ENCODE measurements at regions not wholly inside any gene's neighbourhood (a gene's known extent, or its start where the extent isn't known, plus 50 kb on each side); places are given as distances from the start of the nearest gene placed in this dataset.

GRCh38 chr1:67514786-67515185, 84.6 kb upstream of the SERBP1 start:
- no peaks in the 10 kb centered on the region for H3K4me1 ChIP-seq (ENCODE audit: control insufficient read depth, insufficient read depth, low read length)
- H3K9me3 ChIP-seq (ENCODE audit: control insufficient read depth, insufficient read depth, low read depth, low read length): no peaks in the 10 kb centered on the region
- no peaks in the 10 kb centered on the region for H3K36me3 ChIP-seq (ENCODE audit: control insufficient read depth in 2 of 2, insufficient read depth in 1 of 2, low read length in 2 of 2)
- POLR2A ChIA-PET: no interaction called here
- no peak overlapping the region for H3K27ac ChIP-seq (ENCODE audit: extremely low read depth, low read depth, low read length)
- H3K4me3 ChIP-seq (ENCODE audit: low read depth, low read length): no peak overlapping the region
- CTCF ChIA-PET: interaction anchor here (1.6 kb wide), 1 partner anchor 14 kb away, joined by 8 read pairs; no protein-coding TSS in a partner anchor
- TF ChIP-seq CTCF (tag by site-specific recombination; IDR thresholded peaks at IDR 0.05) (no peak), ZNF629 (tag by site-specific recombination; IDR thresholded peaks at IDR 0.05) (no peak), KLF17 (tag by site-specific recombination; IDR thresholded peaks at IDR 0.05) (no peak), ZNF335 (tag by site-specific recombination; conservative IDR thresholded peaks at IDR 0.05) (no peak), ZNF140 (tag by site-specific recombination; IDR thresholded peaks at IDR 0.05) (no peak), ZNF239 (tag by site-specific recombination; IDR thresholded peaks at IDR 0.05) (no peak), ZSCAN30 (tag by site-specific recombination; IDR thresholded peaks at IDR 0.05) (no peak), ZNF26 (tag by site-specific recombination; IDR thresholded peaks at IDR 0.05) (no peak)

GRCh38 chr1:67515324-67516080, 85.3 kb upstream of the SERBP1 start:
- ChIA-PET POLR2A (interaction anchor here (0.6 kb wide), 1 partner anchor 15 kb away, joined by 3 read pairs; no protein-coding TSS in a partner anchor), CTCF (interaction anchor here (1.6 kb wide), 1 partner anchor 15 kb away, joined by 8 read pairs; no protein-coding TSS in a partner anchor)
- Histone ChIP-seq H3K27ac (ENCODE audit: extremely low read depth, low read depth, low read length) (no peak overlapping the region), H3K4me1 (ENCODE audit: control insufficient read depth, insufficient read depth, low read length) (no peaks in the 10 kb centered on the region), H3K9me3 (ENCODE audit: control insufficient read depth, insufficient read depth, low read depth, low read length) (no peaks in the 10 kb centered on the region), H3K36me3 (ENCODE audit: control insufficient read depth in 2 of 2, insufficient read depth in 1 of 2, low read length in 2 of 2) (no peaks in the 10 kb centered on the region), H3K4me3 (ENCODE audit: low read depth, low read length) (no peak overlapping the region)
- no peak for TF ChIP-seq ZNF311 (tag by site-specific recombination; IDR thresholded peaks at IDR 0.05; ENCODE audit: borderline replicate concordance)
- TF ChIP-seq ZNF658 (tag by site-specific recombination; IDR thresholded peaks at IDR 0.05): no peak
- TF ChIP-seq ZNF350 (tag by site-specific recombination; IDR thresholded peaks at IDR 0.05): no peak
- TF ChIP-seq ZBTB10 (tag by site-specific recombination; IDR thresholded peaks at IDR 0.05): no peak
- TF ChIP-seq ZNF596 (tag by site-specific recombination; IDR thresholded peaks at IDR 0.05): no peak
- no peak for TF ChIP-seq ZNF24 (tag by site-specific recombination; IDR thresholded peaks at IDR 0.05)
- no peak for TF ChIP-seq HOXA7 (CRISPR knock-in tag; IDR thresholded peaks at IDR 0.05; ENCODE audit: borderline replicate concordance)
- no peak for TF ChIP-seq AEBP2 (tag by site-specific recombination; IDR thresholded peaks at IDR 0.05; ENCODE audit: borderline replicate concordance)
- TF ChIP-seq ZFP41 (tag by site-specific recombination; IDR thresholded peaks at IDR 0.05; ENCODE audit: borderline replicate concordance): no peak
- no peak for TF ChIP-seq ZNF394 (tag by site-specific recombination; IDR thresholded peaks at IDR 0.05; ENCODE audit: borderline replicate concordance)
- no peak for TF ChIP-seq ZNF223 (tag by site-specific recombination; IDR thresholded peaks at IDR 0.05)
- TF ChIP-seq REST (tag by site-specific recombination; IDR thresholded peaks at IDR 0.05): no peak
- no peak for TF ChIP-seq ZNF785 (tag by site-specific recombination; IDR thresholded peaks at IDR 0.05)
- no peak for TF ChIP-seq ZNF239 (tag by site-specific recombination; IDR thresholded peaks at IDR 0.05)

Data from HEK293 (cell line).